HG02678 (cell line): ENCODE measurements at regions not wholly inside any gene's neighbourhood (a gene's known extent, or its start where the extent isn't known, plus 50 kb on each side); places are given as distances from the start of the nearest gene placed in this dataset.
"Not testable (repeated sequence)": the region's sequence is repeated elsewhere in the genome, so short reads cannot be mapped to it uniquely, and the experiment has no call there.

Source experiments
- ATAC-seq: cut with Tn5 transposase; IDR thresholded peaks from one replicate; pipeline ENCODE4 v1.9.1; 2021; ENCODE audit warnings: mild to moderate bottlenecking, moderate library complexity; ENCODE audit not compliant: unreplicated experiment

DNA sequence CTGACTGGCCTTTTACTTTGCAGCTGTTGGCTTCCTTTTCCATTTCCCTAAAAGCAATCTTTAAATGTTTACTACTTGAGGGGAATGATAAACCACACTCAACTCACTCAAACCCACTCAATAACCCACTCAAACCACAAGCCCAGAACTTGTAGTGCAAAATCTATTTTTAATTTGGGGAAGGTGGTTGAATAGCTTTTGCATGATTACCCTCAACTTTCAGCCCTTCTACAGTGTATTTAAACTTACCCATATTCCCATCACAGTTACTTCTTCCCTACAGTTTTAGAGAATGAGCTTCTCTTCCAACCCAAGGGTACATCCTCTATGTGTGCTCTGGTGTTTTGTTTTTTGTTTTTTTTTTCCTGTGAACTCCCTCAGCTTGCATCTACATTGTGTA is 636.1 kb downstream of the TDRD15 start:
- no peak for ATAC-seq

DNA sequence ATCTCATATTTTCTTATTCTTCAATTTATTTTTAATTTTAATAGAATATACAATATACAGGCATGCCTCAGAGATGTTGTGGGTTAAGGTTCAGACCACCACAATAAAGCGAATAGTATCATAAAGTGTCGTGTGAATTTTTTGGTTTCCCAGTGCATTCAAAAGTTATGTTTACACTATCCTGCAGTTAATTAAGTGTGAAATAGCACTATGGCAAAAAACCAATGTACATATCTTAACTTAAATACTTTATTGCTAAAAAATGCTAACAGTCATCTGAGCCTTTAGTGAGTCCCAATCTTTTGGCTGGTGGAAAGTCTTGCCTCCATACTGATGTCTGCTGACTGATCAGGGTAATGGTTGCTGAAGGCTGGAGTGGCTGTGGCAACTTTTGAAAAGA is 637.6 kb downstream of the TDRD15 start:
- no peak for ATAC-seq

- no peak for ATAC-seq
Measured at GRCh38 chr2:21763501-21763900, 639.7 kb downstream of the TDRD15 start.

DNA sequence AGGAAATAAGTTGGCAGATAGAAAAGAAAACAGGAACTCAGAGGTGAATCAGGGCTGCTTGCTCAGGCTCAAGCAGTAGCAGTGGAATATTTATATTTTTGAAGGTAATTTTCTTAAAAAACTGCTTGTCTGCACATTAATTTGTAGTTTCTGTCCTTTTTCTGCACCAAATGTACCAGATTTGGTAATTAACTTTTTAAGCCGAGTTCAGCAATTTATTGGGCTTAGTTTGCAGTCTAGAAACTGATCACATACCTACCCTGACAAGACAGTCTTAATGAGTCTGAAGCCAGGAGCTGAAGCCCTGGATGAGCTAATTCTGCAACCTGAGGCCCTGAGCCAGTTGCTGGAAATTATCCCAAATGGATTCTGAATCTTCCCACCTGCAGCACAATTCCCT is 647.0 kb downstream of the TDRD15 start:
- ATAC-seq: no peak

GRCh38 chr2:21772624-21773023 is 648.9 kb downstream of the TDRD15 start:
- ATAC-seq: no peak

- ATAC-seq: no peak
Measured at GRCh38 chr2:21773168-21773567, 649.4 kb downstream of the TDRD15 start.

- no peak for ATAC-seq
Measured at GRCh38 chr2:21774691-21775368, 651.1 kb downstream of the TDRD15 start.

GRCh38 chr2:21779786-21780185 is 656.0 kb downstream of the TDRD15 start:
- ATAC-seq: no peak

GRCh38 chr2:21781962-21782361 is 658.2 kb downstream of the TDRD15 start:
- no peak for ATAC-seq

- ATAC-seq: no peak
Measured at GRCh38 chr2:21782866-21783265, 659.1 kb downstream of the TDRD15 start.

DNA sequence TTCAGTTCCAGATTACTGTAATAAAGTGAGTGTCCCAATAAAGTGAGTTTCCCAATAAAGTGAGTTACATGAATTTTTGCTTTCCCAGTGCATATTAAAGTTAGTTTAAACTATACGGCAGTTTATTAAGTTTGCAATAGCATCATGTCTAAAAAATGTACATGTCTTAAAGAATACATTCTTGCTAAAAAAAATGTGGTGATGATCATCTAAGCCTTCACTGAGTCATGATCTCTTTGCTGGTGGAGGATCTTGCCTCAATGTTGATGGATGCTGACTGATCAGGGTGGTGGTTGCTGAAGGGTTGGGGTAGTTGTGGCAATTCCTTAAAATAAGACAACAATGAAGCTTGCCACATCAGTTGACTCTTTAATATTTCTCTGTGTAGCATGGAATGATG is 664.2 kb downstream of the TDRD15 start:
- ATAC-seq: no peak

- not testable (repeated sequence) for ATAC-seq
Measured at GRCh38 chr2:21790311-21790710, 666.5 kb downstream of the TDRD15 start.

DNA sequence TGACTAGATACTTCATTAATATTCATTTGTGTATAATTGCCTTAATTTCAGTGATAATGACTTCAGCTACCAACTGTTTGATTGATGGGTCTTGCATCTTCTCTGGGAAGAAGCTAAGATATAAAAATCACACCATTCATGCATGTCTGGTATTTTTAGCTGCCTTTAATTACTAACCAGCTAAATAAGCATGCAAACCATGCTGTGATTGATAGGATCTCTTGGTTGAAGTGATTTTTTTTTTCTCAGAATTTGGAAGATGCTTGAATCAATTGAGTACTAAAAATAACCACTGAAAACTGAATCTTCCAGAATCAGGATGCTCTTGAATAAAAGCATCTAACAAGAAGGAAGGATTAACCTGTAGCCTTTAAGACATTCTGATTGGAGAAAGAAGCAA is 668.8 kb downstream of the TDRD15 start:
- no peak for ATAC-seq

DNA sequence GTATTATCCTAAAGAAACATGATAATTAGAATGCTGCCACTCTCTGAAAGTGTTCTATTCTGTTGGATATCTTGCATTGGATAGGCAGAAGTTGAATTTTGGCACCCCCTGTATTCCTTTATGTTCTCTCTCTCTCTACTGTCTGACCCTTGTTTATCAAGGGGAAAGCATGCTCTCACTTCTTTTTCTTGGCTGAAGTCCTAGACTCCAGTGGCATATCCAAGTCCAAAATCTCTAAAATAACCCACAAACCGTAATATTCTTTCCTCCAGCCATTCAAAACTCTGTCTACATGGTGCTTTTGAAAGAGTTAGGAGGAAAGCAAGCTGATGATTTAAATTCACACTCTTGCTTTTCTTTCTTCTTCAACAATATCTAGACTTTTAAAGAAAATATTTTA is 669.7 kb downstream of the TDRD15 start:
- no peak for ATAC-seq

DNA sequence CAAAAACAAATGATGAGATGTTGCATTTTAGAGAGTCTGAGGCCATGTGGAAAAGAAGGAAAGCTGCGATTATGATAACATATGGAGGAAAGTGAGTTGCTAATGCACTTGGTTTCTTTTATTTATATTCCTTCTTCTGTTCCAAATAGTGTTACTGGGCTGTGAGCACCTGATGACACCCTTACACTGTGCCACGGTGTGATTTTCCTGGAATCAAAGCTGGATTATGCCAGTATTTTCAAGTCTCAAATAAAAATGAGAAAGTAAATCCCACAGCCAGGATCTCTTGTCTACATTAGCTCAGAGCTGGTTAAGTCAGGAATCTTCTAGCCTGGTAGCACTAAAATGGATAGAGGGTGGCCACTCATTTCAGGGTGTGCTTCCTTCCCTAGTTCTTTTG is 670.8 kb downstream of the TDRD15 start:
- no peak for ATAC-seq

DNA sequence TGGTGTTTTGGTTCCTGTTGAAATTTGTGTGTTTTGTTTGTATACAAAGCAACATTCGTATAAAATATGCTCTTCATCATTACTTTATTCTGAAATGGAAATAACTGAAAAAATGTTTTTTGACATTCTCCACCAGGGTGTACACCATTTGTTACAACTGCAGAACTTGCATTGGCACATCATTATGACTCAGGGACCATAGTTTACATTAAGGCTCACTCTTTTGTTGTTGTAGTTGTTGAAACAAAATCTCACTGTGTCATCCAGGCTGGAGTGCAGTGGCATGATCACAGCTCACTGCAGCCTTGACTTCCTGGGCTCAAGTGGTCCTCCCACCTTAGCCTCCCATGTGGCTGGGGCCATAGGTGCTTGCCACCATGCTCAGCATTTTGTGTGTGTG is 676.6 kb downstream of the TDRD15 start:
- ATAC-seq: no peak

GRCh38 chr2:21803550-21803949 is 679.8 kb downstream of the TDRD15 start:
- no peak for ATAC-seq

DNA sequence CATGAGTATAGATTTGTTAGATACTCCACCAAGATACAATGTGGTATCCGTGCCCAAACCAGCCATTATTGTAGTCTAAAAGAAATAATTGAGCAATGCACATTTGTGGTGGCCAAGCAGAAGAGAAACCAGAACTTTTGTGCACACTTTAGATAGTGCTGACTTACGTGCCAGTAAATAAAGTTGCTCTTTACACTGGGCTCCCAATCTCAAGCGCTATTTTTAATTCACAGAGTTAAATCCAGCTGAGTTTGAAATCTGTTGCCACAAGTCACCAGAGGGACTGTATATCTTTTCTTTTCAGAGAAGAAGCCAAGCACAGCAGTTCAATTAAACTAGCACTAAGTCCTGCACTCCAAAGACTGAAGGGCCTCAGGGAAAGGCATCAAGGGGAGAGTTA is 680.4 kb downstream of the TDRD15 start:
- no peak for ATAC-seq

GRCh38 chr2:21811541-21811940 is 687.8 kb downstream of the TDRD15 start:
- ATAC-seq: no peak

DNA sequence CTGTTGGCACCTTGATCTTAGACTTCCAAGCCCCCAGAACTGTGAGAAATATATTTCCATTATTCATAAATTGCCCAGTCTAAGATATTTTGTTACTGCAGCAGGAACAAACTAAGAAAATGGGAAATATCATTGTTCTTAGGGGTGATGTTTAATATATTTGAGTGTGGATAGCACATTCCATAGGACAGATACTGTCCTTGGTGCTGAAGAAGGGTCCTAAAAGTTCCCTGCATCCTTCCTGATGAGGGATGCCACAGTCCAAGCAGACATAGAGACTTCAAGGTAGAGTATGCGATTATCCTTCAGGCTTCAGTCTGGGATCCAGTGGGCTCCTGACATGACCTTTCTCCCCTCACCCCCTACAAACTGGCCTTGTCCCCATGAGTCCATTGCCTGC is 689.0 kb downstream of the TDRD15 start:
- ATAC-seq: no peak

DNA sequence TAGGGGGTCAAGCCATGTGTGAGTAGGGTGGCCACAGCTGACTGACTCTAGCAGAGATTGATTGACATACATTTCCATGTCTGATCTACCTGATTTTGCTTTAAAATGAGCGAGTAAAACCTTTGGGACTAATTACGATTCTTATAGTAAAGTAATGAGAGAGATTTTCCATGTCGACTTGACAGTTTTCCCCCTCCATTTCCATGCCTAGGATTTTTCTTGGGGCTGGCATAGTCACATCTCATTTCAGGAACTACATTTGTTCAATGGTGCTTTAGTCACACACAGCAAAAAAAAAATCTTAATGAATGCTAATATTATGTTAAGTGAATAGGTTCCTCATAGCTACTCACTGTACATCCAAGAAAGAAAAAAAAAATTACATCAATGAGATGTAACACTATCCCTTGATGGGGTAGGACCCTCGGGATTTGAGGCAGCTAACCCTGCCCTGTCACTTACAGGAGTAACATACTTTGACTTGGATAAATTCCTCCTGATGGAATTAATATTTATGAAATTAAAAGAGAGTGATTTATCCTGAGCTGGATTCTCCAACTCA is 690.9 kb downstream of the TDRD15 start:
- ATAC-seq: no peak

- no peak for ATAC-seq
Measured at GRCh38 chr2:21818212-21818795, 694.5 kb downstream of the TDRD15 start.

DNA sequence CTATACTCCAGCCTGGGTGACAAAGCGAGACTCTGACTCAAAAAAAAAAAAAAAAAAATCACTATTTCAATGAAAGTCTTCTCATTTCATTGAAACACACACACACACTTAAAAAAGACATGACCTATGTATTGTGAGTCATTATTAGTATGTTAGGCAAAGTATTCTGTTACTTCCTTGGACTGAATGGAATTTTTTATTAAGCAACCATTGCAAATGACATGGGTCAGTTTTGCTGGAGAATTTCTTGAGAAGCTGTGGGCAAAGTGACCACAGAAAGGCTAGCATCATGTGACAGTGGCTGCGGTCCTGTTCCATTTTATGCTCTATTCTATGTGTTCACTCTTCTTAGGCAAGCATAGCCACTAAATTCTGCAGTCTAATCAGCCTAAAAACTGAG is 695.7 kb downstream of the TDRD15 start:
- no peak for ATAC-seq
